Gastrocnemius medialis (tissue), 4 donors: ENCODE measurements at regions not wholly inside any gene's neighbourhood (a gene's known extent, or its start where the extent isn't known, plus 50 kb on each side); places are given as distances from the start of the nearest gene placed in this dataset.
A peak's percentile ranks its signal among the peaks of the same experiment; 100 is the strongest.

Experiments
- ATAC-seq, 2 donors: fragments of 150-250 bp; one replicate each; pipeline ENCODE4 v1.9.1; 2016
- DNase-seq, 2 donors: peaks; one replicate each; pipeline ENCODE4 v3.0.0-alpha.2; 2019
- H3K27ac ChIP-seq, 4 donors: fragments of 200-600 bp; sonication (generic); 1 replicate in 1 of 4; 2 replicates in 3 of 4; pipeline ENCODE4 v1.5.1; 2016 to 2018; ENCODE audit warnings: mild to moderate bottlenecking in 2 of 4, moderate library complexity in 1 of 4
- H3K27me3 ChIP-seq, 3 donors: fragments of 200-600 bp; sonication (generic) in 2 of 3; 1 replicate in 1 of 3; 2 replicates in 2 of 3; pipeline versions ENCODE4 v1.5.1 to v1.6.0; 2016 to 2019; ENCODE audit warnings: mild to moderate bottlenecking in 1 of 3, moderate library complexity in 1 of 3
- H3K36me3 ChIP-seq, 2 donors: fragments of 200-600 bp; sonication (generic) in 1 of 2; one replicate each; pipeline ENCODE4 v1.5.1; 2017 to 2018
- H3K4me1 ChIP-seq, 2 donors: fragments of 200-600 bp; sonication (generic) in 1 of 2; one replicate each; pipeline ENCODE4 v1.5.1; 2016 to 2017; ENCODE audit warnings: mild to moderate bottlenecking in 2 of 2
- H3K4me3 ChIP-seq, 4 donors: fragments of 200-600 bp; sonication (generic) in 3 of 4; 1 replicate in 1 of 4; 2 replicates in 3 of 4; pipeline ENCODE4 v1.5.1; 2016 to 2019; ENCODE audit warnings: mild to moderate bottlenecking in 2 of 4
- H3K9me3 ChIP-seq, 3 donors: fragments of 200-600 bp; sonication (generic) in 2 of 3; 1 replicate in 1 of 3; 2 replicates in 2 of 3; pipeline ENCODE4 v1.5.1; 2016 to 2019
- CTCF ChIP-seq, 5 experiments: fragments of 450-650 bp in 3 of 5; fragments of 200-600 bp in 2 of 5; sonication (generic) in 2 of 5; IDR thresholded peaks in 4 of 5; conservative IDR thresholded peaks in 1 of 5; 1 replicate in 4 of 5; 2 replicates in 1 of 5; pipeline ENCODE4 v1.5.1; 2016 to 2019; ENCODE audit warnings: antibody characterized with exemption in 5 of 5, mild to moderate bottlenecking in 3 of 5, moderate library complexity in 3 of 5
- POLR2A ChIP-seq, 2 donors: fragments of 450-650 bp; IDR thresholded peaks; one replicate each; pipeline ENCODE4 v1.6.1; 2017; ENCODE audit warnings: antibody characterized with exemption in 2 of 2, mild to moderate bottlenecking in 2 of 2, moderate library complexity in 2 of 2
- in situ Hi-C, 4 donors: fragments of 200-750 bp; cut with MboI; loops; one replicate each; pipeline versions ENCODE4 v1.15.0 to v1.8.0; 2017; ENCODE audit warnings: low sequenced_read_pairs in 4 of 4
- intact Hi-C: fragments of 100-400 bp; cut with DNase I; formaldehyde crosslinking; loops from one replicate; pipeline ENCODE4 v1.15.1; 2023; ENCODE audit warnings: low total_unique reads

GRCh38 chr5:74037321-74037720 lies 411.3 kb downstream of the ARHGEF28 start:
- H3K27me3 ChIP-seq: no peaks in the 10 kb centered on the region
- no peak for DNase-seq
- no peak for ATAC-seq
- no peak for TF ChIP-seq CTCF (IDR thresholded peaks at IDR 0.05 in 4 of 5, conservative IDR thresholded peaks at IDR 0.05 in 1 of 5)
- TF ChIP-seq POLR2A (IDR thresholded peaks at IDR 0.05): no peak
- peaks cover 0 to 6% of the 10 kb centered on the region in 2 donors for H3K4me1 ChIP-seq
- in situ Hi-C loops (loop anchor here in 1 of 4 donors (25.0 kb wide), 1 partner anchor 600 kb away; the partner anchor contains the start of gene ENC1), intact Hi-C loops (no loop called here)
- H3K4me3 ChIP-seq: no peak overlapping the region
- H3K9me3 ChIP-seq: no peaks in the 10 kb centered on the region
- H3K36me3 ChIP-seq: no peaks in the 10 kb centered on the region
- H3K27ac ChIP-seq: no peak overlapping the region

GRCh38 chr5:74035521-74035937 lies 409.5 kb downstream of the ARHGEF28 start:
- Histone ChIP-seq H3K4me1 (peaks cover 0 to 6% of the 10 kb centered on the region in 2 donors), H3K27me3 (no peaks in the 10 kb centered on the region), H3K9me3 (no peaks in the 10 kb centered on the region), H3K27ac (no peak overlapping the region), H3K36me3 (no peaks in the 10 kb centered on the region), H3K4me3 (no peak overlapping the region)
- intact Hi-C loops: loop anchor here (2.0 kb wide), 2 partner anchors 605 to 613 kb away; partner anchors contain the start of gene ENC1
- peak in 1 of 2 donors; percentile 18 for DNase-seq
- ATAC-seq: peak; percentile 61 to 73
- in situ Hi-C loops: loop anchor here in 1 of 4 donors (25.0 kb wide), 1 partner anchor 602 kb away; the partner anchor contains the start of gene ENC1
- peak in 2 of 5 experiments; percentile 43 to 51 for TF ChIP-seq CTCF (IDR thresholded peaks at IDR 0.05 in 4 of 5, conservative IDR thresholded peaks at IDR 0.05 in 1 of 5)
- no peak for TF ChIP-seq POLR2A (IDR thresholded peaks at IDR 0.05)

GRCh38 chr5:74034733-74035132 lies 408.7 kb downstream of the ARHGEF28 start:
- Histone ChIP-seq H3K36me3 (no peaks in the 10 kb centered on the region), H3K27ac (no peak overlapping the region), H3K27me3 (no peaks in the 10 kb centered on the region), H3K4me3 (no peak overlapping the region), H3K4me1 (peaks cover 0 to 6% of the 10 kb centered on the region in 2 donors), H3K9me3 (no peaks in the 10 kb centered on the region)
- TF ChIP-seq CTCF (IDR thresholded peaks at IDR 0.05 in 4 of 5, conservative IDR thresholded peaks at IDR 0.05 in 1 of 5): no peak
- no peak for TF ChIP-seq POLR2A (IDR thresholded peaks at IDR 0.05)
- intact Hi-C loops: loop anchor here (2.0 kb wide), 2 partner anchors 606 to 614 kb away; partner anchors contain the start of gene ENC1
- DNase-seq (no peak), ATAC-seq (no peak)
- in situ Hi-C loops: loop anchor here in 2 of 4 donors (5.0 to 25.0 kb wide), 2 partner anchors 603 to 613 kb away; partner anchors contain the start of gene ENC1 (in 1 of the 2)

GRCh38 chr5:74032617-74033016 lies 406.6 kb downstream of the ARHGEF28 start:
- no peaks in the 10 kb centered on the region for H3K9me3 ChIP-seq
- in situ Hi-C loops (loop anchor here in 2 of 4 donors (5.0 to 25.0 kb wide), 2 partner anchors 605 to 615 kb away; partner anchors contain the start of gene ENC1 (in 1 of the 2)), intact Hi-C loops (no loop called here)
- peaks cover 0 to 6% of the 10 kb centered on the region in 2 donors for H3K4me1 ChIP-seq
- no peak for ATAC-seq
- TF ChIP-seq CTCF (IDR thresholded peaks at IDR 0.05 in 4 of 5, conservative IDR thresholded peaks at IDR 0.05 in 1 of 5) (no peak), POLR2A (IDR thresholded peaks at IDR 0.05) (no peak)
- H3K27ac ChIP-seq: no peak overlapping the region
- H3K4me3 ChIP-seq: no peak overlapping the region
- DNase-seq: no peak
- H3K27me3 ChIP-seq: no peaks in the 10 kb centered on the region
- no peaks in the 10 kb centered on the region for H3K36me3 ChIP-seq
